ENCODE measurements at regions not wholly inside any gene's neighbourhood (a gene's known extent, or its start where the extent isn't known, plus 50 kb on each side); places are given as distances from the start of the nearest gene placed in this dataset.
"Not testable (repeated sequence)": the region's sequence is repeated elsewhere in the genome, so short reads cannot be mapped to it uniquely, and the experiment has no call there.

GRCh38 chrY:14356154-14356553 lies 168.2 kb upstream of the NLGN4Y start:
- no peak for DNase-seq

DNA sequence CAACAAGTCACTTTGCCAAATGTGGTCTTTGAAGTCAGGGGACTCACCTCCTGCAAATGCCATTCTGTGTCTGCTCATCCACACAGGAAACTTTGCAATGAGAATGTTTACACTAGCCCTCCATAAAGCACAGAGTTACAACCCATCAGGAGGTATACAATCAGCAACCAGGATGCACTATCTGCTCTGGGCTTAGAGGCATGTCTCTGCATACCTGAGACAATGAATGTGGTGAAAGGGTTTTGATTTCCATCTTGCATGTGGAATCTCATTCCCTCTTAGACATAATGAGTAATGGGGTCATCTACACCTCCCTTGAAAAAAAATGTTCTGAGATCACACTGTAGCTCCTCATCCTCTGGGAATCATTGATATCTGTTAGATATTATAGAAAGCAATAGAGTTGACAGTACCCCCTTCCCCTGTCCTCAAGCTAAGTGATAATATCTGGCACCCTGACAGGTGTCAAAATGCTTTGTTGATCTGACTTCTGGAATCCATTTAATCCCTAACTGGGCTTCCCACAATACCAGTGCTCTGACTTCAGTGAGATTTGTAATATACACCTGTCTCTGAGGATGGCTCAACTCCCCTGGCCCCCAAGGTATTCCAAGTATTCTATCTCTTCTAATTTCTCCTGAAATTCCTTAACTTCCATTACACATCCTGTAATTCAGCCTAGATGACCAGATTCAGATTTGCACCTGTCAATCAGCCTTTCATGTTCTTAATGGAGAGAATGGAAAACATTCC lies 163.4 kb upstream of the NLGN4Y start:
- DNase-seq = no peak

GRCh38 chrY:14373608-14374007 lies 150.7 kb upstream of the NLGN4Y start:
- no peak for DNase-seq

DNA sequence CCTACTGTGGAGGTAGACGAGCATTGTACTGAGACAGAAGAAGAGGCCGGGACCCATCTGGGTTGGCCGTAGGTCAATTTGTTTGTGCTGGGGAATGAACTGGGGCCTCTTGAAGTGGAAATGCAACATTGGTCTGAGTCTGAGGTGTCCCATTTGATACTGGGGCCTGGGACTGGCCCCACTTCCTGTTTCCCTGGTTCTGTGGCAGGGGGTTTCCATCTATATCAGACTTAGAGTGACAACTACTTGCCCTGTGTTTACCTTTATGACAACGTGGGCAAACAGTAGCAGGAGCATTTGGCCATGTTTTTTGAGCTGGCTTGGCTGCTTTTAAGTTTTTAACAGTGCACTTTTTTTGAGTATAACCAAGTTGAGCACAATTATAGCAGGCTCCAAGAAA lies 146.1 kb upstream of the NLGN4Y start:
- no peak for DNase-seq

- not testable (repeated sequence) for DNase-seq
Measured at GRCh38 chrY:14410549-14411030, 113.7 kb upstream of the NLGN4Y start.

GRCh38 chrY:14411334-14411733 lies 113.0 kb upstream of the NLGN4Y start:
- DNase-seq = no peak

- no peak for DNase-seq
Measured at GRCh38 chrY:14436546-14436945, 87.8 kb upstream of the NLGN4Y start.

GRCh38 chrY:14437626-14438025 lies 86.7 kb upstream of the NLGN4Y start:
- no peak for DNase-seq

DNA sequence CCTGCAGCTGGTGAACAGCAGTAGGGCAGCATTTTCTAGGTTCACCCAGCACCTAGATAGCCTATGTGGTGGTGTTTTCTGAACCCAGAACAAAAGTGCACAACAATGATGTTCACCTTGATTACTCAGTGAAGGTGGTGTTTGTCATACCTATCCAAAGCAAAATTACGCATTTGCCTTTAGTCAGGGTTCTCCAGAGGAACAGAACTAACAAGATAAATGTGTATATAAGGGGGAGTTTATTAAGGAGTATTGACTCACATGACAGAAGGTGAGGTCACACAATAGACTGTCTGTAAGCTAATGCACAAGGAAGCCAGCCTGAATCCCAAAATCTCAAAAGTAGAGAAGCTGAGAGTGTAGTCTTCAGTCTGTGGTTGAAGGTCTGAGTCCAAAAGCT lies 85.9 kb upstream of the NLGN4Y start:
- no peak for DNase-seq

- DNase-seq = no peak
Measured at GRCh38 chrY:14444550-14444949, 79.8 kb upstream of the NLGN4Y start.

GRCh38 chrY:14468151-14468683 lies 56.1 kb upstream of the NLGN4Y start:
- no peak for DNase-seq

DNA sequence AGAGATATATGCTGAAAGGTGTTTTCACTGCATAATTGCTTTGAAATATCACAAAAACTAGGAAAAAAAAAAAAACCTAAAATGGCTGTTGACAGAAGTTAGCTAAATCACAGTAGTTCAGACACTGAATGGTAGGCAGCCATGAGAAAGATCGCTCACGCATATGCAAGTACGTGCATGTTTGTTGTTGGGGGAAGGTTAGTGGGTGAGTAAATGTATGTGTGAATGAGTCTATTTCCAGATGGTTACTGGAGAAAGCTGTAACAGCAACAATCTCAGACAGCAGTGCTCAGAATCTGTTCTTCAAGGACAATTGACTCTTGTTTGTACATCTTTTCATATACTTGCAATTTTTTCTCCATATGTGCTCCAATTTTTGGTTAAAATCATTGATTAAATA lies 51.9 kb upstream of the NLGN4Y start:
- DNase-seq = no peak

DNA sequence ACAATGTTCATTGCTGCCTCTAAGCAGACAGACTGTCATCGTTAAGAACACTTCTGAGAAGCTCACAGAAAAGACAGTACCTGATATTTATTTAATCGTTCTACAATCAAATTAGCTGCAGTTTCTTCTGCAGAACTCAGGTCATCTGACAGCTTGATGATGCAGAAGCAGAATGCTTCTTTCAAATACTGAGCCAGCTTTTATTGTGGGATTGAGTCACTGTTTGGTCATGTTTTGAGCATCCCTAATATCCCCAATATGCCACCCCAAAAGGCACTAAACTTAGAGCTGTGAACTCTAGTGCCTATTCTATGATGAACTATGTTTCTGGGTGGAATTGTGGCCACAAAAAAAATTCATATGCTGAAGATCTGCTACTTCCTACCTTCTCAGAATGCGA lies 51.0 kb upstream of the NLGN4Y start:
- DNase-seq = no peak
